ENCODE measurements at regions not wholly inside any gene's neighbourhood (a gene's known extent, or its start where the extent isn't known, plus 50 kb on each side); places are given as distances from the start of the nearest gene placed in this dataset.

DNA sequence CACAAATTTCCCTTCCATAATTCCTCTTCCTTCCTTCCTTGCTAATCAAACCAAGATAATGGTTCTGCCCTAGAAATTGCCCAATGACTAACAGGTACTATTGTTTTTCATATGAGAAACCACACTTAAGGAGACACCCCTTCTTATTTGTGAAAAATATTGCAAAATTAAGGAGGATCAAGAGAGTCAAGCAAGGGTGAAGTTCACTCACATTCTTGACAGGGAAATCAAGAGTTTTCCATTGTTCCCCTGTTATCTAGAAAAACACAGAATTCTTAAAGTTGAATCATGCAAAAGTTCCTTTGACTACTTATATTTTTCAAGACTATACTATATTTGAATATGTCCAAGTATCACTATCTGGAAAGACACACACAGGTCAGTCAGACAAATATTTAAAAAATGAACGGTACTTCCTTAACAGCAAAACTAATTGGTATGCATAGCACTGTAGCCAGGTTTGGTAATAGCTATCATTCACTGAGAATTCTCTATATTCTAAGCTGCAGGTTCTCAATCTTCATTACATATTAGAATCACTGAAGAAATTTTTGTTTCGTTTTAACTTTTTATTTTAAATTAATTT is 897.2 kb downstream of the DIAPH3 start:
- no peaks in the 10 kb centered on the region for H3K9me3 Mint-ChIP-seq
- H3K4me3 ChIP-seq: no peak overlapping the region
- H3K4me1 Mint-ChIP-seq: peaks cover 5% of the 10 kb centered on the region
- H4K20me1 ChIP-seq (replicated peaks; ENCODE audit: insufficient read depth): no peaks in the 10 kb centered on the region
- H3K9me2 ChIP-seq (ENCODE audit: insufficient read depth): no peaks in the 10 kb centered on the region
- no peak overlapping the region for H3K4me2 ChIP-seq
- no peak for ATAC-seq
- no peak for DNase-seq (ENCODE audit: low spot score)
- no peak overlapping the region for H3K27ac ChIP-seq (ENCODE audit: low read depth)
- no peak overlapping the region for H3K4me3 Mint-ChIP-seq
- TF ChIP-seq, protein P1, sequence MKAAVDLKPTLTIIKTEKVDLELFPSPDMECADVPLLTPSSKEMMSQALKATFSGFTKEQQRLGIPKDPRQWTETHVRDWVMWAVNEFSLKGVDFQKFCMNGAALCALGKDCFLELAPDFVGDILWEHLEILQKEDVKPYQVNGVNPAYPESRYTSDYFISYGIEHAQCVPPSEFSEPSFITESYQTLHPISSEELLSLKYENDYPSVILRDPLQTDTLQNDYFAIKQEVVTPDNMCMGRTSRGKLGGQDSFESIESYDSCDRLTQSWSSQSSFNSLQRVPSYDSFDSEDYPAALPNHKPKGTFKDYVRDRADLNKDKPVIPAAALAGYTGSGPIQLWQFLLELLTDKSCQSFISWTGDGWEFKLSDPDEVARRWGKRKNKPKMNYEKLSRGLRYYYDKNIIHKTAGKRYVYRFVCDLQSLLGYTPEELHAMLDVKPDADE (IDR thresholded peaks at IDR 0.05): no peak
- no peak for TF ChIP-seq CREB1 (CRISPR knock-in tag; IDR thresholded peaks at IDR 0.05; ENCODE audit: low read depth)
- no peak for TF ChIP-seq STAT1 (IDR thresholded peaks at IDR 0.05; ENCODE audit: unreplicated experiment)
- no peak for TF ChIP-seq JUNB (IDR thresholded peaks at IDR 0.05; ENCODE audit: unreplicated experiment)
- no peak for TF ChIP-seq EZH2 (IDR thresholded peaks at IDR 0.05; ENCODE audit: low read depth, unreplicated experiment)
- TF ChIP-seq EZH2phosphoT487 (IDR thresholded peaks at IDR 0.05; ENCODE audit: unreplicated experiment): no peak
- TF ChIP-seq, protein P2, sequence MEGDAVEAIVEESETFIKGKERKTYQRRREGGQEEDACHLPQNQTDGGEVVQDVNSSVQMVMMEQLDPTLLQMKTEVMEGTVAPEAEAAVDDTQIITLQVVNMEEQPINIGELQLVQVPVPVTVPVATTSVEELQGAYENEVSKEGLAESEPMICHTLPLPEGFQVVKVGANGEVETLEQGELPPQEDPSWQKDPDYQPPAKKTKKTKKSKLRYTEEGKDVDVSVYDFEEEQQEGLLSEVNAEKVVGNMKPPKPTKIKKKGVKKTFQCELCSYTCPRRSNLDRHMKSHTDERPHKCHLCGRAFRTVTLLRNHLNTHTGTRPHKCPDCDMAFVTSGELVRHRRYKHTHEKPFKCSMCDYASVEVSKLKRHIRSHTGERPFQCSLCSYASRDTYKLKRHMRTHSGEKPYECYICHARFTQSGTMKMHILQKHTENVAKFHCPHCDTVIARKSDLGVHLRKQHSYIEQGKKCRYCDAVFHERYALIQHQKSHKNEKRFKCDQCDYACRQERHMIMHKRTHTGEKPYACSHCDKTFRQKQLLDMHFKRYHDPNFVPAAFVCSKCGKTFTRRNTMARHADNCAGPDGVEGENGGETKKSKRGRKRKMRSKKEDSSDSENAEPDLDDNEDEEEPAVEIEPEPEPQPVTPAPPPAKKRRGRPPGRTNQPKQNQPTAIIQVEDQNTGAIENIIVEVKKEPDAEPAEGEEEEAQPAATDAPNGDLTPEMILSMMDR (conservative IDR thresholded peaks at IDR 0.05; ENCODE audit: low read depth in 2 of 2): no peak
- no peak for TF ChIP-seq POLR2AphosphoS5 (IDR thresholded peaks at IDR 0.05; ENCODE audit: low read depth)
- H3K27ac Mint-ChIP-seq: no peak overlapping the region
- H3K79me2 ChIP-seq (replicated peaks; ENCODE audit: insufficient read depth): no peaks in the 10 kb centered on the region
- H3K27me3 Mint-ChIP-seq (ENCODE audit: insufficient read depth, low read depth, poor library complexity): no peaks in the 10 kb centered on the region
- no peaks in the 10 kb centered on the region for H3K27me3 ChIP-seq (ENCODE audit: insufficient read depth)
- no peaks in the 10 kb centered on the region for H3K36me3 ChIP-seq (ENCODE audit: insufficient read depth)
- H3K36me3 Mint-ChIP-seq (ENCODE audit: low read depth): no peaks in the 10 kb centered on the region
- H2AFZ ChIP-seq: no peak overlapping the region
- H3F3A ChIP-seq (replicated peaks; ENCODE audit: low read depth): no peaks in the 10 kb centered on the region
- H3K4me1 ChIP-seq (ENCODE audit: insufficient read depth): peaks cover 3% of the 10 kb centered on the region; the same call in 1 of the 2 replicates

DNA sequence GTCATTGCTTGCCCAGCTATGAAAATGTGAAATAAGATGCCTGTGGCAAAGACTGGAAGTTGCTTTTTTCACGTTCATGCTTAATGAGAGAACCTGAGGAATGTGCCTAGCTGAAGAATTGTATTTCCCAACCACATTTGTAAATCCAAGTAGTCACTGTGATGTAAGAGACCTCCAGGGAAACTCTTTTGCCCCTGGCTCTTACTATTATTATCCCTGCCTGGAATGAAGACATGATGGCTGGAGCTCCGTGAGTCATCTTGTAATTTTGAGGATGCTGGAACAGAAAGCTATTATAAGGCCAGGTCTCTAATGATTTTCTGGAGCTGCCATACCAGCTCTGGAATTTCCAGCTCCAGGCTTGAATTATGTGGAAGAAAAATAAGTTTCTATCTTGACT is 894.3 kb downstream of the DIAPH3 start:
- Mint-ChIP-seq H3K4me1 (peaks cover 3% of the 10 kb centered on the region), H3K27ac (no peak overlapping the region), H3K27me3 (ENCODE audit: insufficient read depth, low read depth, poor library complexity) (no peaks in the 10 kb centered on the region), H3K4me3 (no peak overlapping the region), H3K36me3 (ENCODE audit: low read depth) (no peaks in the 10 kb centered on the region), H3K9me3 (no peaks in the 10 kb centered on the region)
- H3K9me2 ChIP-seq (ENCODE audit: insufficient read depth): no peaks in the 10 kb centered on the region
- H2AFZ ChIP-seq: no peak overlapping the region
- no peaks in the 10 kb centered on the region for H3K79me2 ChIP-seq (replicated peaks; ENCODE audit: insufficient read depth)
- H3K4me3 ChIP-seq: no peak overlapping the region
- ATAC-seq (no peak), DNase-seq (ENCODE audit: low spot score) (peak; percentile 11)
- peaks cover 3% of the 10 kb centered on the region; the same call in 1 of the 2 replicates for H3K4me1 ChIP-seq (ENCODE audit: insufficient read depth)
- no peak overlapping the region for H3K4me2 ChIP-seq
- H3K27me3 ChIP-seq (ENCODE audit: insufficient read depth): no peaks in the 10 kb centered on the region
- H3F3A ChIP-seq (replicated peaks; ENCODE audit: low read depth): no peaks in the 10 kb centered on the region
- no peak overlapping the region for H3K27ac ChIP-seq (ENCODE audit: low read depth)
- H4K20me1 ChIP-seq (replicated peaks; ENCODE audit: insufficient read depth): no peaks in the 10 kb centered on the region
- H3K36me3 ChIP-seq (ENCODE audit: insufficient read depth): no peaks in the 10 kb centered on the region
- TF ChIP-seq CREB1 (CRISPR knock-in tag; IDR thresholded peaks at IDR 0.05; ENCODE audit: low read depth): no peak
- TF ChIP-seq EZH2phosphoT487 (IDR thresholded peaks at IDR 0.05; ENCODE audit: unreplicated experiment): no peak
- TF ChIP-seq, protein P1 (IDR thresholded peaks at IDR 0.05): no peak
- no peak for TF ChIP-seq ZNF331 (CRISPR knock-in tag; IDR thresholded peaks at IDR 0.05; ENCODE audit: low read depth)
- TF ChIP-seq POLR2AphosphoS5 (IDR thresholded peaks at IDR 0.05; ENCODE audit: low read depth): no peak
- no peak for TF ChIP-seq EZH2 (IDR thresholded peaks at IDR 0.05; ENCODE audit: low read depth, unreplicated experiment)
- TF ChIP-seq JUNB (IDR thresholded peaks at IDR 0.05; ENCODE audit: unreplicated experiment): no peak
- TF ChIP-seq, protein P3, sequence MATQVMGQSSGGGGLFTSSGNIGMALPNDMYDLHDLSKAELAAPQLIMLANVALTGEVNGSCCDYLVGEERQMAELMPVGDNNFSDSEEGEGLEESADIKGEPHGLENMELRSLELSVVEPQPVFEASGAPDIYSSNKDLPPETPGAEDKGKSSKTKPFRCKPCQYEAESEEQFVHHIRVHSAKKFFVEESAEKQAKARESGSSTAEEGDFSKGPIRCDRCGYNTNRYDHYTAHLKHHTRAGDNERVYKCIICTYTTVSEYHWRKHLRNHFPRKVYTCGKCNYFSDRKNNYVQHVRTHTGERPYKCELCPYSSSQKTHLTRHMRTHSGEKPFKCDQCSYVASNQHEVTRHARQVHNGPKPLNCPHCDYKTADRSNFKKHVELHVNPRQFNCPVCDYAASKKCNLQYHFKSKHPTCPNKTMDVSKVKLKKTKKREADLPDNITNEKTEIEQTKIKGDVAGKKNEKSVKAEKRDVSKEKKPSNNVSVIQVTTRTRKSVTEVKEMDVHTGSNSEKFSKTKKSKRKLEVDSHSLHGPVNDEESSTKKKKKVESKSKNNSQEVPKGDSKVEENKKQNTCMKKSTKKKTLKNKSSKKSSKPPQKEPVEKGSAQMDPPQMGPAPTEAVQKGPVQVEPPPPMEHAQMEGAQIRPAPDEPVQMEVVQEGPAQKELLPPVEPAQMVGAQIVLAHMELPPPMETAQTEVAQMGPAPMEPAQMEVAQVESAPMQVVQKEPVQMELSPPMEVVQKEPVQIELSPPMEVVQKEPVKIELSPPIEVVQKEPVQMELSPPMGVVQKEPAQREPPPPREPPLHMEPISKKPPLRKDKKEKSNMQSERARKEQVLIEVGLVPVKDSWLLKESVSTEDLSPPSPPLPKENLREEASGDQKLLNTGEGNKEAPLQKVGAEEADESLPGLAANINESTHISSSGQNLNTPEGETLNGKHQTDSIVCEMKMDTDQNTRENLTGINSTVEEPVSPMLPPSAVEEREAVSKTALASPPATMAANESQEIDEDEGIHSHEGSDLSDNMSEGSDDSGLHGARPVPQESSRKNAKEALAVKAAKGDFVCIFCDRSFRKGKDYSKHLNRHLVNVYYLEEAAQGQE (IDR thresholded peaks at IDR 0.05; ENCODE audit: unreplicated experiment): no peak
- TF ChIP-seq NANOG (IDR thresholded peaks at IDR 0.05; ENCODE audit: borderline replicate concordance): no peak
- TF ChIP-seq ZNF114 (CRISPR knock-in tag; IDR thresholded peaks at IDR 0.05): no peak

All from GM23338 (cell line).